Activated CD4-positive, alpha-beta memory T cell treated with anti-CD3 and anti-CD28 coated beads for 36 hours (primary cell): ENCODE measurements at regions not wholly inside any gene's neighbourhood (a gene's known extent, or its start where the extent isn't known, plus 50 kb on each side); places are given as distances from the start of the nearest gene placed in this dataset.
"Not testable (repeated sequence)": the region's sequence is repeated elsewhere in the genome, so short reads cannot be mapped to it uniquely, and the experiment has no call there.

Source experiments
- CTCF ChIA-PET: fragments of 350-600 bp; sonication (Branson Sonifier 250); formaldehyde crosslinking; loops from one replicate; lab custom pipeline; 2021; ENCODE audit warnings: antibody characterized with exemption, inconsistent platforms; lab: Charles Lee
- POLR2A ChIA-PET: fragments of 350-600 bp; sonication (Branson Sonifier 250); formaldehyde crosslinking; loops from one replicate; lab custom pipeline; 2021; ENCODE audit warnings: antibody characterized with exemption; lab: Charles Lee
- DNase-seq: peaks from one replicate; pipeline ENCODE4 v3.0.0-alpha.2; 2020
- H3K27ac Mint-ChIP-seq: one replicate; pipeline ENCODE4 v1.8.0; 2021; ENCODE audit warnings: mixed read lengths
- H3K27me3 Mint-ChIP-seq: one replicate; pipeline ENCODE4 v1.8.0; 2021; ENCODE audit warnings: mixed read lengths
- H3K36me3 Mint-ChIP-seq: one replicate; pipeline ENCODE4 v1.8.0; 2021; ENCODE audit warnings: mixed read lengths
- H3K4me1 Mint-ChIP-seq: one replicate; pipeline ENCODE4 v1.8.0; 2021; ENCODE audit warnings: low read depth, mixed read lengths
- H3K4me3 Mint-ChIP-seq: one replicate; pipeline ENCODE4 v1.8.0; 2021; ENCODE audit warnings: mild to moderate bottlenecking, mixed read lengths
- H3K9me3 Mint-ChIP-seq: one replicate; pipeline ENCODE4 v1.8.0; 2021; ENCODE audit warnings: mixed read lengths
- intact Hi-C: fragments of 100-400 bp; cut with micrococcal nuclease; formaldehyde crosslinking; loops from one replicate; pipeline ENCODE4 v1.15.1; 2023

DNA sequence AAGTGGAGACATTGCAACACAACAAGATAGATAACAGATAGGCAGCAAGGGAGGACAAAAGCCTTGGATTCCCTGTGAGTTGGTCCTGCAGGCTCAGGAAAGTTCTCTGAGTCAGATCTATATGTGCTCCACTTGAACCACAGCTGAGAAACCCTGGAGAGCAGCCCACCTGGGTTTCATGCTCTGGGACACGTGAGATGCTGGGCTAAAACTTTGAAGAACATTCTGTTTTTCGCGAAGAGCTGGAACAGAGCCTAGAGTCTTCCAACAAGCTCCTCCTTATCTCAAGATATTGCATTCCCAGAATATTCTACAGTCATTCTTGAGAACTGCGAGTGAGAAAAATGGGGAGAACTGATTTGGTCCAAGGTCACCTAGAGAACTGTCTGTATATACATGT lies 583.0 kb upstream of the ROBO1 start:
- peaks cover 20% of the 10 kb centered on the region for H3K9me3 Mint-ChIP-seq
- no peak overlapping the region for H3K4me3 Mint-ChIP-seq
- H3K36me3 Mint-ChIP-seq: no peaks in the 10 kb centered on the region
- ChIA-PET CTCF (no interaction called here), POLR2A (no interaction called here)
- no peaks in the 10 kb centered on the region for H3K4me1 Mint-ChIP-seq
- no peak for DNase-seq
- intact Hi-C loops: no loop called here
- no peak overlapping the region for H3K27ac Mint-ChIP-seq
- no peaks in the 10 kb centered on the region for H3K27me3 Mint-ChIP-seq

DNA sequence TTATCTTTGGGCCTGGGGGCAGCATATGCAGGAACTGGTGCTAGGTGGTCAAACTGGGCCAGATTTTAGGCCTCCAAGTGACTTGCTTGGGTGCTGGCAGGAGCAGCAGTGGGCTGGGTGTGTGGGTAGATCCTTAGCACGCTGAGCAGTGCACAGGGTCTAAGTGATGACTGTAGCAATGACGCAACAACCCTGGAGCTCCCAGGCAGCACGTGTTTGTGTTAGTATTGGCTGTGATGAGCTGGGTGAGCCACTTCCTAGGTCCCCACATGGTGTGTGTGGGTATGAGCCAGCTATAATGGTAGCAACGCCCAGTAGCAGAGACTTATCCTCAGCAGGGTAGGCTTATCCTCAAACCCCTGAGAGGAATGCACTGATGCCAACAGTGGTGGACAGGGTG lies 570.6 kb upstream of the ROBO1 start:
- no peaks in the 10 kb centered on the region for H3K27me3 Mint-ChIP-seq
- ChIA-PET POLR2A (no interaction called here), CTCF (no interaction called here)
- intact Hi-C loops: no loop called here
- H3K4me3 Mint-ChIP-seq: no peak overlapping the region
- H3K36me3 Mint-ChIP-seq: no peaks in the 10 kb centered on the region
- no peaks in the 10 kb centered on the region for H3K4me1 Mint-ChIP-seq
- peaks cover 20% of the 10 kb centered on the region for H3K9me3 Mint-ChIP-seq
- H3K27ac Mint-ChIP-seq: no peak overlapping the region
- no peak for DNase-seq

DNA sequence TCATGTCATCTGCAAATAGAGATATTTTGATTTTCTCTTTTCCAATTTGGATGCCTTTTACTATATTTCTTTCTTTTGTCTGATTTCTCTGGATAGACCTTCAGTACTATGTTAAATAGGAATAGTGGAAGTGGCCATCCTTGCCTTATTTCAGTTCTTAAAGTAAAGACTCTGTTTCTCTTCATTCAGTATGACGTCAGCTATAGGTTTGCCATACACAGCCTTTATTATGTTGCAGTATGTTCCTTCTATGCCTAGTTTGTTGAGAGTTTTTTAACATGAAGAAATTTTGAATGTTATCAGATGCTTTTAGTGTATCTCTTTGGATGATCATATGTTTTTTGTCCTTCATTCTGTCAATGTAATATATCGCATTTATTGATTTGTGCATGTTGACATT lies 566.7 kb upstream of the ROBO1 start:
- Mint-ChIP-seq H3K4me3 (no peak overlapping the region), H3K27ac (no peak overlapping the region), H3K27me3 (no peaks in the 10 kb centered on the region), H3K9me3 (peaks cover 21% of the 10 kb centered on the region), H3K36me3 (no peaks in the 10 kb centered on the region), H3K4me1 (no peaks in the 10 kb centered on the region)
- no peak for DNase-seq
- ChIA-PET CTCF (no interaction called here), POLR2A (no interaction called here)
- intact Hi-C loops: no loop called here

DNA sequence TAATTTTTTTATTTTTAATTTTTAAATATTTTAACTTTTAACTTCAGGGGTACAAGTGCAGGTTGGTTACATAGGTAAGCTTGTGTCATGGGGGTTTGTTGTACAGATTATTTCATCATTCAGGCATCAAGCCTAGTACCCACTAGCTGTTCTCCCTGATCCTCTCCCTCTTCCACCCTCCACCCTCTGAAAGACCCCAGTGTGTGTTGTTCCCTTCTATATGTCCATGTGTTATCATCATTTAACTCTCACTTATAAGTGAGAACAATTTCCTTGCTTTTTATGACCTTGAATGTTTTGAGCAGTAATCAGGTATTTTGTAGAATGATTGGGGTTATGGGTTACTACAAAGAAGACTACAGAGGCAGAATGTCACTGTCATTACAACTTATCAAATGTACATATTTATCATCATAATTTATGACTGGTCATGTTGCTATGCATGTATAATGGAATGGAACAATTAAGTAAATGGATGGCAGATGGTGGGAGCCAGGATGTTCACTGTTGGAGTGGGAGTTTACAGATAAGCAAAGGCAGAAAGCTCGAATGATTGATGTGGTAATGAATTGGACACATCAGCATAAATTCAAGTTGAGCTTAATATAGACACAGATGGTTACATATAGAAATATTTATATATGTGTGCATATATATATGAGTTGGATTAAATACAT lies 563.8 kb upstream of the ROBO1 start:
- DNase-seq: no peak
- POLR2A ChIA-PET: no interaction called here
- Mint-ChIP-seq H3K27ac (no peak overlapping the region), H3K27me3 (no peaks in the 10 kb centered on the region), H3K36me3 (no peaks in the 10 kb centered on the region), H3K4me3 (no peak overlapping the region), H3K9me3 (peaks cover 24% of the 10 kb centered on the region), H3K4me1 (no peaks in the 10 kb centered on the region)
- intact Hi-C loops: no loop called here
- CTCF ChIA-PET: no interaction called here

DNA sequence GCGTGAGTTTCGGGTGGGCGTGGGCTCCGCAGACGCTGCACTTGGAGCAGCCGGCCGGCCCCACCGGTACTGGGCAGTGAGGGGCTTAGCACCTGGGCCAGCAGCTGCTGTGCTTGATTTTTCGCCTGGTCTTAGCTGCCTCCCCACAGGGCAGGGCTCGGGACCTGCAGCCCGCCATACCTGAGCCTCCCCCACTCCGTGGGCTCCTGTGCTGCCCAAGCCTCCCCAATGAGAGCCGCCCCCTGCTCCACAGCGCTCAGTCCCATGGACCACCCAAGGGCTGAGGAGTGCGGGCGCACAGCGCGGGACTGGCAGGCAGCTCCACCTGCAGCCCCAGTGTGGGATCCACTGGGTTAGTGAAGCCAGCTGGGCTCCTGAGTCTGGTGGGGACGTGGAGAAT lies 546.7 kb upstream of the ROBO1 start:
- POLR2A ChIA-PET, H3K27ac Mint-ChIP-seq: not testable (repeated sequence)
- H3K9me3 Mint-ChIP-seq: peaks cover 38% of the 10 kb centered on the region

DNA sequence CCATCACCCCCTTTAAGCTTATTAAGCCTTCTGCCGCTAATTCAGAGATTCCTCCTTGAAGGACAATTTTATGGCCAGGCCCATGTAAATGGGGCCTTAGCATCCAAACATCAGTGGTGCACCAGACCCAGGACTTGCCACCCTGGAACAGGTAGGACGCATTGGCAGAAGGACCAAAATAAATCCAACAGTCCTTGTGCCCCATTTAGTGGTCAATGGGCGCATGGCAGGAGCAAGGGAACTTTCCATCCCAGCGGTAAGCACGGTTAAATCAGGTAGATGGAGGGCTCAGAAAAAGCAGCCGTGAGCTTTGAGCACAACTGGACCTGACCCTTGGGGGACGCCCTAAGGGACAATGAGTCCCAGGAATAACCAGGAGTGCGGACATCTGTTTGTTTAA lies 540.8 kb upstream of the ROBO1 start:
- Mint-ChIP-seq H3K9me3 (peaks cover 31% of the 10 kb centered on the region), H3K36me3 (no peaks in the 10 kb centered on the region), H3K4me3 (no peak overlapping the region), H3K27ac (no peak overlapping the region), H3K4me1 (no peaks in the 10 kb centered on the region), H3K27me3 (no peaks in the 10 kb centered on the region)
- ChIA-PET POLR2A (no interaction called here), CTCF (no interaction called here)
- intact Hi-C loops: no loop called here
- no peak for DNase-seq

More for the DNA sequence above, 546.7 kb upstream of the ROBO1 start:
- H3K4me3 Mint-ChIP-seq, H3K4me1 Mint-ChIP-seq, DNase-seq, H3K27me3 Mint-ChIP-seq, H3K36me3 Mint-ChIP-seq, intact Hi-C loops, CTCF ChIA-PET: not testable (repeated sequence)

DNA sequence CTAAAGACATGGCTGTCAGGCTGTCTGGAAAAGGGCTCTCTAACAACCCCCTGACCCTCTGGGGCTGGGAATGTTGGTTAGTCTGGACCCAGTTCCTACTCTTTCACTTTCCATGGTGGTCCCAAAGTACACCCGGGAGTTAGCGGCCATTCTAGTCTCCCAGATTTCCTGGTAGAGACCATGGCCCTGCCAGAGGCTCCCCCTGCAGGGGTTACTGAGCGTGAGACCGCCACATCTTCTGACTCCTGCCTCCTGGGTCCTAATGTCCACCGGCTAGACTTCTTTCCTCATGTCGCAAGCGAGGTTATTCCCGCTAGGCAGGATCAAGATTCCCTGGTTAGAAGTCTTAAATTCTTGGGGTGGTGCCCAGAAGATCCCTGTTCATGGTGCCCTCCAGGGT lies 540.0 kb upstream of the ROBO1 start:
- Mint-ChIP-seq H3K36me3 (no peaks in the 10 kb centered on the region), H3K4me3 (no peak overlapping the region), H3K4me1 (no peaks in the 10 kb centered on the region), H3K27me3 (no peaks in the 10 kb centered on the region), H3K9me3 (peaks cover 30% of the 10 kb centered on the region), H3K27ac (no peak overlapping the region)
- DNase-seq: no peak
- ChIA-PET CTCF (no interaction called here), POLR2A (no interaction called here)
- intact Hi-C loops: no loop called here

DNA sequence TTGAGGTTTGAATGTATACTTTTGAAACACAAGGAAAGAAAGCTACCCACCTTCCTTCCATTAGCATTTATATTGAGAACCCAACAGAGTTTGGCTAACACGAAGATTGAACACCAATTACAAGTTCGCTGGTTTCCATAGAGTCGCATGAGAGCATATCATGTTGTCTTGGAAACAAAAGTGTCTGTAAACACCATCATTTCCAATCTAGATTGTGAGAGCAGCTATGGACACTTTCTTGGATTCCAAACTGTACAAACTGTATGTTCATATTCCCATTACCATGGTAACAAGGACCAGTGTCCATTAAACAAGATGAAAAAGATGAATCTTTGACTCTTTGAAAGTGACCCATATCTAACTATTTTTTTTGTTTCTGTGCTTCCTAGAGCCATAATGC lies 529.9 kb upstream of the ROBO1 start:
- Mint-ChIP-seq H3K9me3 (peaks cover 19% of the 10 kb centered on the region), H3K27ac (no peak overlapping the region), H3K36me3 (no peaks in the 10 kb centered on the region), H3K4me1 (no peaks in the 10 kb centered on the region), H3K4me3 (no peak overlapping the region), H3K27me3 (no peaks in the 10 kb centered on the region)
- intact Hi-C loops: no loop called here
- ChIA-PET CTCF (no interaction called here), POLR2A (no interaction called here)
- no peak for DNase-seq

DNA sequence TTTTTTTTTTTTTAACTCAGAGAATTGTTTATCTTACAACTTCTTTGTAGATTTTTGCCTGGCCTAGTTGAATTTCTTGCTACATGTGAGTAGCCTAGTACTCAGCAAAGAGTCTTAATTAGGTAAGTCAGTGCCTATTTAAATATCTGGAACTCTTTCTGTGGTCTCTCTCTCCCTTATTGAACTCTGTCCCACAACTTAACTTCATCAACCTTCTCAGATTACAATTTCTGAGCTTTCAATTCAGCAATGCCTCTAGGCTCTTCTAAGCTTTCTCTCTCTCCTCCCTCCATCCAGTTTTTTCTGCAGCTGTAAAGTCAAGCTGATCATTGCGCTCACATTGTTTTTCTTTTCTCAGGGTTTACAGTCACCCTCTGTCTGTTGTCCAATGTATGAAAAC lies 517.6 kb upstream of the ROBO1 start:
- Mint-ChIP-seq H3K4me3 (no peak overlapping the region), H3K9me3 (peaks cover 4% of the 10 kb centered on the region), H3K36me3 (no peaks in the 10 kb centered on the region), H3K4me1 (no peaks in the 10 kb centered on the region), H3K27me3 (no peaks in the 10 kb centered on the region), H3K27ac (no peak overlapping the region)
- no peak for DNase-seq
- CTCF ChIA-PET: no interaction called here
- intact Hi-C loops: no loop called here
- POLR2A ChIA-PET: no interaction called here

DNA sequence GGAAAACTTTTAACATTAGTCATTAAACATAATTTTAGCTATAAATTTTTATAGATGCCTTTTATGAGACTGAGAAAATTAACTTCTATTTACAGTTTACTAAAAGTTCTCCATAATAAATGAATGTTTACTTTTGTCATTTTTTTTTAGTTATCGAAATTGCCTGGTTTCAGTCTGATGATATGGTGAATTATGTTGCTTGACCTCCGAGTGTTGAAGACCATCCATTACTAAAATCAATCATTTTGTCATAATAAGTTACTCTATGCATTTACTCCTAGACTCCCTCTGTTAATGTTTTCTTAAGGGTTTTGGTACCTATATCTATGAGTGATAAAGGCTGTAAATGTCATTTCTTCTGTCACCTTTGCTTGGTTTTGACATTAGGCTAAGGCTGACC lies 516.0 kb upstream of the ROBO1 start:
- POLR2A ChIA-PET: no interaction called here
- no peak overlapping the region for H3K4me3 Mint-ChIP-seq
- H3K9me3 Mint-ChIP-seq: peaks cover 9% of the 10 kb centered on the region
- CTCF ChIA-PET: no interaction called here
- intact Hi-C loops: no loop called here
- H3K36me3 Mint-ChIP-seq: no peaks in the 10 kb centered on the region
- H3K27ac Mint-ChIP-seq: no peak overlapping the region
- no peaks in the 10 kb centered on the region for H3K27me3 Mint-ChIP-seq
- no peak for DNase-seq
- H3K4me1 Mint-ChIP-seq: no peaks in the 10 kb centered on the region

DNA sequence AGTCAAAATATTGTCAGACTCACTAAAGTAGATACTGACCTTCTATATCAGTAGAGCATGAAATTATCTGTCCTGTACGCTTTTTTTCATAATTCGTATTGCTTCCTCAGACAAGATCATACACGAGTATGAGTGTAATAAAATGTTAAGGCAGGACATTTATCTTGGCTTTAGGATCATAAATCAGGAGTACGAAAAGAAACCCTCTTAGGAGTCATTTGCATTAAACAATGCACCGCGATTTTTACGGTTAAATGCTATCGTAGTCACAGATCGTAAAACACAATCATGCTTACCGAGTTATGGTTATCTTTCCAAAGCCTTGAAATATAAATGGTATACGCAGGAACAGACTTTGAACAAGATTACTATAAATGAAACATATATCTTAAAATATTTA lies 510.3 kb upstream of the ROBO1 start:
- Mint-ChIP-seq H3K36me3 (no peaks in the 10 kb centered on the region), H3K27me3 (no peaks in the 10 kb centered on the region), H3K4me1 (no peaks in the 10 kb centered on the region), H3K9me3 (peaks cover 14% of the 10 kb centered on the region), H3K27ac (no peak overlapping the region), H3K4me3 (no peak overlapping the region)
- DNase-seq: no peak
- intact Hi-C loops: no loop called here
- CTCF ChIA-PET: no interaction called here
- POLR2A ChIA-PET: no interaction called here

DNA sequence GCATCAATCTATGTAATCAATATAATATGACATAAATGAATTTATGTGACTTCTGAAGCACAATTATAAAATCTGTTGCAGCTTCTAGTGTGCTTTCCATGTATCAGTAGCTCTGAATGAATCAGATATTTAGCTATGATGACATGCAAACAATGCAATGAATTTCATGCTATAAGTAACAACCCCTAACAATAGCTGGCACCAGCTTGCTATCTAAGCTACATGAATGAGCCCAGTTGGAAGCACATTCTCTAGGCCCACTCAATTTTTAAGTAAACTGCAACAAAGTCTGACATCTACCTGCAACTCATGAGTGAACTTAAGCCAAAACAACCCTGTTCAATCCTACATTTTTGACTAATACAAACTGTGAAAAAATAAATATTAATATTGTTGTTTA lies 507.3 kb upstream of the ROBO1 start:
- CTCF ChIA-PET: no interaction called here
- no peaks in the 10 kb centered on the region for H3K36me3 Mint-ChIP-seq
- no peak overlapping the region for H3K4me3 Mint-ChIP-seq

DNA sequence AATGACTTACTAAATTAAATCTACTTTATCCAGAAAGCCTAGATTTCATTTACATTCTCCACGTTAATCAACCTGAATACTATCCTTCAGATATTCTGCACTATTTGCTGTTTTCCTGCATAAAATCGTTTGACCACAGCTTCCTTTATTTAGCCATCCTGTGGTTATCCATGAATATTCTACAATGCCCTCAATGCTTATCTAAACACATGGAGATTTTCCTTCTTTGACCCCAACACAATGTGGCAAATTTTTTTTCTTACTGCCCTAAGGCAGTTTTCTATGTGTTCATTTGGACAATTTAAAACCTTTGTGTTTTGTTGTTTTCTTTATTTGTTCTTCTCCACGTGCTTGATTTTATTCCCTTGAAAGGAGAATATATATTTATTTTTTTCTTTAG lies 495.5 kb upstream of the ROBO1 start:
- intact Hi-C loops: no loop called here
- CTCF ChIA-PET: no interaction called here
- POLR2A ChIA-PET: no interaction called here
- no peak for DNase-seq
- H3K9me3 Mint-ChIP-seq: peaks cover 20% of the 10 kb centered on the region
- H3K36me3 Mint-ChIP-seq: no peaks in the 10 kb centered on the region
- no peaks in the 10 kb centered on the region for H3K4me1 Mint-ChIP-seq
- H3K27ac Mint-ChIP-seq: no peak overlapping the region
- no peak overlapping the region for H3K4me3 Mint-ChIP-seq
- no peaks in the 10 kb centered on the region for H3K27me3 Mint-ChIP-seq

More for the DNA sequence above, 507.3 kb upstream of the ROBO1 start:
- no peak overlapping the region for H3K27ac Mint-ChIP-seq
- intact Hi-C loops: no loop called here
- H3K9me3 Mint-ChIP-seq: peaks cover 19% of the 10 kb centered on the region
- DNase-seq: no peak
- no peaks in the 10 kb centered on the region for H3K4me1 Mint-ChIP-seq
- POLR2A ChIA-PET: no interaction called here
- H3K27me3 Mint-ChIP-seq: no peaks in the 10 kb centered on the region
